GM18499 (cell line): ENCODE measurements at regions not wholly inside any gene's neighbourhood (a gene's known extent, or its start where the extent isn't known, plus 50 kb on each side); places are given as distances from the start of the nearest gene placed in this dataset.
"Not testable (repeated sequence)": the region's sequence is repeated elsewhere in the genome, so short reads cannot be mapped to it uniquely, and the experiment has no call there.

Experiments used
- ATAC-seq: cut with Tn5 transposase; IDR thresholded peaks from one replicate; pipeline ENCODE4 v1.9.1; 2021; ENCODE audit warnings: moderate number of reproducible peaks; ENCODE audit not compliant: insufficient read depth, unreplicated experiment

DNA sequence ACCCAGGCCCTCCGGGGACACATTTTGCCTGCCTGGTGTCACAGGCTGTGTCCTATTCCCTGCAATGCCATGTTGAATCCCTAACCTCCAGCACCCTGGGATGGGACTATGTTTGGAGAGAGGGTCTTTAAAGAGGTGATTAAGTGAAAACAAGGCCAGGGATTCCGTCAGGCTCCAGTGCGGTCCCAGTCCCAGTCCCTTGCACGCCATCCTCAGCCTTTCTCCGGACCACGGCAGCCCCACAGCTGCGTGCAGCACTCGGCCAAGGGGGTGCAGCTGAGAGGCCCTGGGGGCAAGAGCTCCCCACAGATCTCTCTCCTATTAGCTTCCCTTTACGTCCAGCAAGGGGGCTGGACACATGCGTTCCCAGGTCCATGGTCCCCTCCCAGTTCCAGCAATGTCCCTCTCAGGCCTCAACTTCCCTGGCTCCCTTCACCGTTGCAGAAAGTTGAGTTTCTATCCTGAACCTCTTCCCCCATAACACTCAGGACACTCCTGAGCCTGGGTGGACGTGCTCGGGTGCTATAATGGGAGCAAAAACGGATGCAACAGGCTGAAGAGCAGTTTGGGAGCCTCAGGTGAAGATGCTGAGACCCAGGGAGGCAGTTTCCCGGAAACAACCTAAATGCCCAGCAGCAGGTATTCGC lies 1422.7 kb downstream of the BRD1 start:
- no peak for ATAC-seq

DNA sequence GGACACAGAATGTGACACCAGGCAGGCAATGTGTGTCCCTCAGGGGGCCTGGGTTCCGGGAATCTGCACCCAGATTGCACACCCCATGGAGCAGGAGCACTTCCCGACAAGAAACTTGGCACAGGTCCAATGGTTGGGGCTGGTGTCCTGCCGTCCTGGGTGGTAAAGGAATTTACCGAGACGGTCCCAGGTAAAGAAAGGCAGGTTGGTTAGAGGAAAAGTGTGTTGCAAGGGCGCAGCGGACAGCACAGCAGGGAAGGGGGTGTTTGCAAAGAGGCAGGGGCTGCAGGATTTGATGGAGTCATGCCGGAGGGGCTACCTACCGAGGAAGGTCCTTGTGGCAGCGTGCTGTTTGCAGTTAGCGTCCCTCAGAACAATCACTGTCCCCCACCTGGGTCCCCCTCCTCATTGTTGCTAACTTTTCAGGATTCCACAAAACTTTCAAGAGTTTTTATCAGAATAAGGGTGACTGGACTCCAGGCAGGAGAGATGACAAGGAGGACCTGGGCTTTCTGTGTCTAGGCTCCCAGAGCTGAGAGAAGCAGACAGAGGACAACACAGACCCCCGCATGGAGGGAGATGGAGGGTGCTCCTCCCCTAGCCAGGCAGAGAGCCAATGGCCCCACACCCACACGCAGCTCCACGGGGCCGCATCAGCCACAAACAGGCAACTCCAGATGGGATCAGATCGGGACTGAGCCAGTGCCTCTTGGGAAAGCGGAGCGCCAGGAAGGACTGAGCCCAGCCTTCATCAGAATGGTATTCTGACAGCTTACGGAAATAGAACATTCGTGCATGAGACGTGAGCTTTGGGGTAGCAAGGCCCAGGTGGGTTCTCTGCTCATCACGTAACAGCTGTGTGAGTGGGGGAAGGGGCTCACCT lies 1423.9 kb downstream of the BRD1 start:
- no peak for ATAC-seq

DNA sequence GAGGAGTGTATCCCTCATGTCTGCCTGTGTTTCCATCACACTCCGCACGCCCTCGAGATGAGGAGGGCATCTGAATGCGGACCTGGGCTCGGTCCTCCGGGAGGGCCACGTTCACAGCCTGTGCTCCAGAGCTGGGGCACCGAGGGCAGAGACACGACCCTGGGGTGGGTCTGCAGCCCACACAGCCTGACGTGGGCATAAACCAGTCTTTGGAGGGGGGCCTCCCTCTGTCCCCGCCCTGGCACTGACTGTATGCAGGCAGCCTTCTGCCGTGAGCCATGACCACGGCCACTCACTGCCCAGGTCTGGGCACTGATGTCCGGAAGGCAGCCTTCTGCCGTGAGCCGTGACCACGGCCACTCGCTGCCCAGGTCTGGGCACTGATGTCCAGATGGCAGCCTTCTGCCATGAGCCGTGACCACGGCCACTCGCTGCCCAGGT lies 1425.1 kb downstream of the BRD1 start:
- no peak for ATAC-seq

DNA sequence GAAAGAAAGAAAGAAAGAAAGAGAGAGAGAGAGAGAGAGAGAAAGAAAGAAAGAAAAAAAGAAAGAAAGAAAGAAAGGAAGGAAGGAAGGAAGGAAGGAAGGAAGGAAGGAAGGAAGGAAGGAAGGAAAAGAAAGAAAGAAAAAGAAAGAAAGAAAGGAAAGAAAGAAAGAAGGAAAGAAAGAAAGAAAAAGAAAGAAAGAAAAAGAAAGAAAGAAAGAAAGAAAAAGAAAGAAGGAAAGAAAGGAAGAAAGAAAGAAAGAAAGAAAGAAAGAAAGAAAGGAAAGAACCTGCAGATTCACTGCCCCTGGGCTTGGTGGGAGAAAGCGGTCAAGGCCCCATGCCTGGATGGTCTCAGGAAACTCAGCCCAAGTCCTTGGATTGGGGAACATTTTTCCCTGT lies 1426.2 kb downstream of the BRD1 start:
- ATAC-seq: not testable (repeated sequence)

DNA sequence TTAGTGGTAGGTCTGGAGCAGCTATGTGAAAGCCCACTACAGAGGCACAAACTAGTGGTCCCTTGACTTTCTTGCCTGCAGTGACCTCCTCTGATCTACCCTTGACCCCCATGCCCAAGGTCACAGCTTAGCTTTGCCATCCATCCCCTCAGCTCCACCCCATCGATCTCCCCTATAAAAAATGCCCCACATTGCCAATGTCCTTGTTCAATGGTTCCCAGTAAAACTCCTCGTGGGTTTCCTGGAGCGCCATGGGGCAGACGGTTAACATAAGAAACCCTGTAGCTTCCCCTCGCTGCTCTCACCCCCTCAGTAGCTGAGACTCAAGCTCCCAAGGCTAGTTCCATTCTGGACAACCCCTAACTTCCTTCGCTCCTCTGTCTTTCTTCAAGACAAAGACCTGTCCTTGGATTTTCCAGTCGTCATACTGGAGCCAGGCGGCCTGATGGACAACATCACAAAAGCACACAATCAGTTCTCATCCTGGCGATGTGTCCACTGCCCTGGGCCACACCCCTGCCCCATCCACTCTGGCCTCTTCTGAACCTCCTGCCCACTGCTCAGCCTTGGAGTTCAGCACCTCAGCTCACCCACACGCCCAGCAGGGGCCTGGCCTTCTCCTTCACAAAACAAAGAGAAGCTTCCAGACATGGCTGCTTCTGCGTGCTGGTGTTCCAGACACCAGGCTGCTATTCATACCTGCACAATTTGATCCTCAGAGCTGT lies 1429.3 kb downstream of the BRD1 start:
- ATAC-seq: no peak

DNA sequence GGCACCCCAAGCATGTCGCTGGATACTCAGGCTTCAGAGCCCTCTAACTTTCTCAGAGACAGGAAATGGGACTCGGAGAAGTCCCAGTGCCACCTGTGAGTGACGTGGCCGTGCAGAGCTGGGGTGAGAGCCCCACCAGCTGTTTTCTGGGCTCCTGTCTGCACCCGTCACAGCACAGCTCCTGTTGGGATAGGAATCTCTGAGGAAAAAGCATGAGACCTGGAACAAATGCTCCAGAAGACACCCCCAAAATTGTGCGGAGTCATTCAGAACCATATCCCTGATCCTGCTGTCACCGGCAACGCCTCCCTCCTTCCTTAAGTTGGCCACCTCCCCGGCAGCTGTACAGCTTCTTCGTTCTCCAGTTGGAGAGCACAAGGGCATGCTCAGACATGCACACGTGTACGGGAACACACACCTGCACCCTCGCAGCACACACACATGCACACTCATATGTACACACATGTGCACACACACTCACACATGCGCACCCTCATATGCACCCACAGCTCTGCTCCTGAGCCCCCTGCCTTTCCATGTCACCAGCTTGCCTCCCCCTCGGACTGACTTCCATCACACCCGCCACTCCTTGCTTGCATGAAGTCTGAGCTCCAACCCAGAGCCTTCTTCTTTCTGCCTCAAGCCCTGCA lies 1430.0 kb downstream of the BRD1 start:
- no peak for ATAC-seq

DNA sequence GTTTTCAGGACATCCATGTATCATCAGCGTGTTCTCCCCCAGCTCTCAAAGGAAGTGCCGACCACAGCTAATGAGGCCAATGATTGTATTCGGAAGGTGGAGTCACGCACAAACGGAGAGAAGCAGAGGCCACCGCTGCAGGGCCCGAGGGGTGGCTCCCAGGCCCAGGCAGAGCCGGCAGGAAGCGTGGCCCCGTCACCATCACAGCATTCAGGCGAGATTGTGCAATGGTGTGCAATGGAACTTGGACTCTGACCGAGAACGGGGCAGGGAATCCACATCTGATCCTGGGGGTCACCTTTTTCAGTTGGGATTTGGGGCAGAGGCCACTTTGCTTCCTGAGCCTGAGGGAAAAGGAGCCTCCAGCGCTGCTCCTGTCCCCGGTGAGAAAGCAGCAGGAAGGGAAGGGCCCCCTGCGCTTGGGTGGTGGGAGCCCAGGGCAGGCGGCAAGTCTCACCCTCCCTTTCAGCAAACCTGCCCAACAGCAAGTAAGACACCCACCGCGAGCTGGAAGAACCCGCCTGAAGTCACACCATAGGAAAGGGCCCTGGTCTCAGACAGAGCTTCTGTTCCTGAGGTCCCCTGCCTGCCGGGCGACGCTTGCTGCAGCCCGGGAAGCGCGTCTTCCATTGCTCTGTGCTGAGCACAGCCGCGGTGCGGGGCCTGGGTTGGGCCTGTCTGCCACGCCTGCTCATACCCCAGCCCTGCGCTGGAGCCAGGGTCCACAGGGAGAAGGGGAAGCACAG lies 1430.7 kb downstream of the BRD1 start:
- no peak for ATAC-seq

DNA sequence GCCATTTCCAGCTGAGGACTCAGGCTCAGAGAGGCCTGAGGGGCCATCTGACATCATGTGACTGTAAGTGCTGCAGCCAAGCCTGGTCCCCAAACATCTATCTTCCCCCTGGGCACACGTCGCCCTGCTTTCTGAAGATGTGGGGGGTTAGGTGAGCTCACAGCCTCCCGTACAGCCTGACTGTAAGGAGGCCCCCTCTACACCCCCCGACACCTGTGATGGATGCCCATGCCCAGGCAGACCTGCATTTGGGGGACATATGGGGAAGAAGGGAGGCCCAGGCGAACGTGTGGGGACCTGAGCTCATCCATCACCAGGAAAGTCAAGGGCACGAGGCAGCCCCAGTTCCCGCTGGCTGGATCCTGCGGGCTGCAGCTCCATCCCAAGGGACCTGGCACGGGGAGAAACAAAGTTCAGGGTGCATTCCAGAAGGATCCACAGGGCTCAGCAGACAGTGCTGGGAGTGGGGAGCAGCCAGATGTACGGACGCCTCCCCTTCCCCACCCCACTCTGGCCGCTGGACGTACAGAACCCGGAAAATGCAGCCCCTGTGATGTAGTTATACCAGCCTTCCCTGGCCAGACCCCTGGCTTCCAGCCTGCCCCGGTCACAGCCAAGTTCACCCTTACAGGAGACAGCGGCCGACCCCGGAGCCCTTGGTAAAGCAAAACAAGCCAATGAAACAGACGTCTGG lies 1431.4 kb downstream of the BRD1 start:
- ATAC-seq: no peak

DNA sequence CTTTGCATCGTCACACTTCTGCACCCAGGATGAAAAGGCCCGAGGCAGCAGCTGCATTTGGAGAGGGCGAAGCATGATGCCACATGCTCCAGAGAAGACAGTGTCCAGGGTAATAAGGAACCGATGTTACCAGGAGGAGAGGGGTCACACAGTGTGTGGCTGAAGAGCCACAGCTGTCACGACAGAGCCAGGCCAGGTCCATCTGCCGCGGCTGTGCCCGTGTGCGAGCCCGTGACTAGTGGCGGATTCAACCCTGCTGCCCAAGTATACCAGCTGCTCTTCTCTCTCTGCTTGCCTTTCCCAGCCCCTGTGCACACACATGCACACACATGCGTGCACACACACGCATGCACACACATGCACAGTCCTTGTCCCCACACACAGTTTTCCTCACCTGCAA lies 1432.5 kb downstream of the BRD1 start:
- ATAC-seq: no peak

DNA sequence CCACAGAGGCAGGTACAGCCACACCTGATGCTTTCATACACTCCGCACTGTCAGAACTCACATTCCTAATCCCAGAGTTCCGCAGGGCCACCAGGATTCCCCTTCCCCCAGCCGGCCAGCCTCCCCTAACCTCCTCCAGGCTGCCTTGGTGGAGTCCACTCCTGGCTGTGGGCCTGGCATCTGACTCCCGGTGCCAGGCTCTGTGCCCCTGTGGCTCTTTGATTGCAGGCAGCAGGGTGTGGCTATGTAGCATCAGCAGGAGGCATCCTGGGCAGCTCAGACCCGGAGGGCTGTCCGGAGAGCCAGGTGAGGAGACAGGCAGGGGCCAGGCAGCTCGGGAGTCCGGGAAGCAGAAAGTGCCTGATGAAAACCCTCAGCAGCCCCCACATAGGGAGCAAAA lies 1432.9 kb downstream of the BRD1 start:
- no peak for ATAC-seq

DNA sequence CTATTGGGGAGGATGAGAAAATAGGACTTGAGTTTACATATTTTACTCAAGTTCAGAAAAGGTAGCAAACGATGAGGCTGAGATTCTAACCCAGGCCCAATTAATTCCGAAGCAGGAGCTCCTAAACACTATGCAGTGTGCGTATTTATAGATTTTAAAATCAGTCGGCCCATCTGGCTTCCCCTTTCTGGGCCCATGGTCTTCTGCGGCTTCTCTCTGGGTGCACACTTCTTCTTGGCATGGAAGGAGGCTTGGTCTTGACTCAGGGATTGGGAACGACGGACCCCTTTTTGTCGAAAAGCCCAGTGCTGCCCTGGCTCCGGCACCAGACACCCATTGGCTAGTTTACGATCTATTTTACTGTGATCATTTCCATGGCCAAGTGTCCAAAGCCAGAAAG lies 1433.8 kb downstream of the BRD1 start:
- no peak for ATAC-seq

DNA sequence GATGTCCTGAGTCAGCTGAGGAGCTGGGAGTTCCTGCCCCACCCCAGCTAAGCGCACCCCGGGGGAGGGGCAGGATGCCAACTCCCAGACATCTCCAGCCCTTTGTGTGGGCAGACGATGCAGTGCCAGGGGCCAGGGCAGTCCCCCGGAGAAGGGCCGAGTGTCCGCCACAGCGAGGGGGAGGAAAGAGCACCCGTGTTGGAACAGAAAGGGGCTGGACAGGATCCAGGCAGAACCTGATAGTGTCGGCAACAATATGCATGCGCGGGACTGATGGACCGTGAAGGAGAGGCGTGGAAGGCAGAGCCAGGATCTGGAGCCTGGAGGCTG lies 1434.7 kb downstream of the BRD1 start:
- no peak for ATAC-seq

DNA sequence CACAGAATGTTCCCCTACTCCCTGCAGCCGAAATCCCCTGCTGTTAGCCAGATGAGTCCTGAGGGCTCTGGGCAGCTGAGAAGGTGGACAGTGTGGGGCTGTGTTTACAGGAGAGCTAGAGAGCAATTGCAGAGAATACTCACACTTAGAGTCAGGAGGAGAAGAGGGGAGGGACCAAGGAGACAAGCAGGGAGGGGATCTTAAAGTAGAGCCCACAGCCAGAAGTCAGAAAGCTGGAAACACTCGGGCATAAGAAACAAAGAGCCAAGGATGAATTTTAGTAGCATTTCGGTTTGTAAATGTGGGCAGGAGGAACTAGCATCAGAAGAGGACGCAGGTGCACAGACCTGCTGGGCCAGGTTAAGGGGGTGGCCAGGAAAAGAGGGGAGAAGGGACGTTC lies 1435.9 kb downstream of the BRD1 start:
- ATAC-seq: no peak

DNA sequence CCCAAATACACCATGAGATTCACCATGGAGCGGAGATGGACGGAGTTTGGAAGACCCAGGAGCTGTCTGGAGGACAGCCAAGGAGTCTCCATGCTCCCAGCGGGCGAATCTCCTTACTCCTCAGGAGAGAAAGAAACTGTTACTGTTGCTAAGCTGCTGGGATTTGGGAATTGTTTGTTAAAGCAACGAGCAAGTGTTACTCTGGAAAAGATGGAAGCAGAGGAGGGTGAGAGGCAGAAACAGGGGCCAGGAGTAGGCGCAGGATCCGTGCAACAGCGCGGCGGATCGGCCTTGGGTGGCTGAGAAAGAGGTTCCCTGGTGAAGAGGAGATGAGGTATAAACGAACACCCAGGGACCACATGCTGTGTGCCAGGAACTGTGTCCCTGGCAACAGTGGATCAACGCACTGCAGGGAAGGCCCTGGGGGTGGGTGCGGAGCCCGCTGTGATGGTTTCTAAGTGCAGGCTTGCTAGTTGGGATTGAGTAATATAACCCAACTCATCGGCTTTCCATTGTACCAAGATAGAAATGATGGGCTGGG lies 1436.4 kb downstream of the BRD1 start:
- ATAC-seq: no peak

DNA sequence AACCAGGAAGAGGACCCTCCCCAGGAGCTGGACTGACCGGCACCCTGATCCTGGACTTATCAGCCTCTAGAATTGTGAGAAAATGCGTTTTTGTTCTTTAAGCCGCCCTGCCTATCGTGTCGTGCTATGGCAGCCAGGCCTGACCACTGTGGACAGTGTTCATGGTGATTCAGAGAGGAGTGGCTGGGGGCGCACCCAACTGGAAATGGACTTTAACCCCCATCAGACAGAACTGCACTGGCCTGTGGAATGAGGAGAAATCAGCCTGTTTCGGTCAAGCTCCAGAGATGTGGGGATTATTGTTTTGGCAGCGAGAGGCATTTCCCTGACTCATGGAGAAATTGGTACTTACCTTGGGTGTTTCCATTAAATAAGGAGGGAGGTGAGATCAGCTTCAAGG lies 1437.8 kb downstream of the BRD1 start:
- no peak for ATAC-seq

DNA sequence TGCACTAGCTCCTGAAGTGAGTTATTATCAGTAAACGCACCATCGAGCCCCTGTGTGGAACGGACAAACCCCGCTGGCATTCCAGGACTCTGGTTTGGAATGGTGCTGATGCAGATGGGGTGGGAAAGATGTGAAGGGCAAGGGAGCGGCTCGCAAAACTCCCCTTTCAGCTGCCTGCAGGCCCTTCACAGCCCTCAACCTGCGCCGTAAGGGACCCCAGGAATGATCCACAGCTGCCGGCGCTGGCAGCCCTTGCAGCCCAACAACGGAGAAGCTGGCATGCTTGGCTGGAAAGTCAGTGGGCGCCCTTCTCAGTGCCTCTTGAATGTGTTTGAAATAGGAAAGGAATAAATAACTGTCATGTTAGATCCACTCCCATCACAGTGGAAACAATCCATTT lies 1445.5 kb downstream of the BRD1 start:
- no peak for ATAC-seq

DNA sequence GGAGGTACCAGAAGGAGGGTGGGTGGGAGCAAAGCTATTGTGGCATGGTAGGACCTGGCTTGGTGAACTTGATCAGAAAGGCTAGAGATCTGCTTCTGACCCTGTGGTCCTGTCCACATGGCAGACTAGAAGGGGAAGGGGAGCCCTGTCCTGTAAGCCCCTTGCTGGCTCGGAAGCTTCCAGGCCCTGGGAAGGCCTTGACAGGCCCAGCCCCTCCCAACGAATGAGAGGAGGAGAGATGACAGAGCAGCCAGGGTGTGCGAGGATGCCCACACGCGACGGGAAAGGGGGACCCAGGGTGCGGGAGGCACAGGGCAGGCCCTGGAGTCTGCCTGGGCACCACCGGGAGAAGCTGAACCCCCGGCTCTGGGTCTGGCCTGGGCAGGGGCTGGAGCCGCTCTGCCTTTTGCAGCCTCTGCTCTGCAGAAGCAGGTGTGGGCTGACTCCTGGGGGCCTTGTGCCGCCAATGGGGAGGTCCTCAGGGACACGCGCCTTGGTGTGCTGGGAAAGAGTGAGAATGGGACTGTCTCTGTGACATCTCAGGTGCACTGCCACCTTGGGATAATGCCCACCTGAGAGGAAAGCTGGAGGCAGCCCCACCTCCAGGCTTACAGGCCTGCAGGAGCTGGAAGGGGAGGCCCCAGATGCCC lies 1447.5 kb downstream of the BRD1 start:
- ATAC-seq: no peak

DNA sequence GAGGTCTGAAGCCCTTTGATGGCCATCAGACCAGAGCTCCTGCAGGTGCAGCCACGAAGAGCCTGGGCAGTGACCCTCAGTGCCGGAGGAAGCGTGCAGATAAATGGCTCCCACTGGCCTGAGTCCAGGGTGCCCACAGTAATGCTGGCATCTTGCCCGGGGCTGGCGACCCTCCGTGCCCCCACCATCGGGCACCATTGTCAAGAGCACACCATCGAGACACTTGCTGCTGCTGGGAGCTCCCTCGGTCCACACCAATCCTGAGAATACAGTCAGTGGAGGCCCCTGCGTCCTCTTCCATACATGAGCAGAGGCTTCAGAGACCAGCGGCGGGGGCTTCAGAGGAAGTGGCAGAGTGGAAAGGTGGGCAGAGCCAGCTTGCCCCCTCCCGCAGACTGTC lies 1448.3 kb downstream of the BRD1 start:
- ATAC-seq: no peak

DNA sequence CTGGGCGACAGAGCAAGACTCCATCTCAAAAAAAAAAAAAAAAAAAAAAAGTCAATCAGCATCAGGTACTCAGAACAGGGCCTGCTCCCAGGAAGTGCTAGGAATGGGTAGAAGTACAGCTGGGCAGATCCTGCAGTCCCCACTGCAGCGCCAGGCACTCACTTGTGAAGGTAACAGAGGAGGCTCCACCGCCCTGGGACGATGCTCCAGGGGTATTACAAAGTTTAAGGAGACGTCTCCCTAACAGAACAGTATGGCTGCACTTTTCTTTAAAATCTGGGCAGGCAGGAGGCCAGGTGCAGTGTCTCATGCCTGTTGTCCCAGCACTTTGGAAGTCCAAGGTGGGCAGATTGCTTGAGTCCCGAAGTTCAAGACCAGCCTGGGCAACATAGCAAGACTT lies 1449.0 kb downstream of the BRD1 start:
- no peak for ATAC-seq
